Uterus (tissue), 3 donors: ENCODE measurements at regions not wholly inside any gene's neighbourhood (a gene's known extent, or its start where the extent isn't known, plus 50 kb on each side); places are given as distances from the start of the nearest gene placed in this dataset.
A peak's percentile ranks its signal among the peaks of the same experiment; 100 is the strongest.

ENCODE experiments used
- DNase-seq, 2 donors: peaks; one replicate each; pipeline ENCODE4 v3.0.0-alpha.2; 2019 to 2020
- H3K27ac ChIP-seq, 2 donors: fragments of 200-600 bp; sonication (generic); 1 replicate in 1 of 2; 2 replicates in 1 of 2; pipeline ENCODE4 v1.5.1; 2016 to 2018
- H3K27me3 ChIP-seq, 2 donors: fragments of 200-600 bp; sonication (generic); one replicate each; pipeline ENCODE4 v1.5.1; 2018 to 2019; ENCODE audit warnings: control low read depth in 1 of 2
- H3K36me3 ChIP-seq, 2 donors: fragments of 200-600 bp; sonication (generic); one replicate each; pipeline ENCODE4 v1.5.1; 2019; ENCODE audit warnings: control low read depth in 1 of 2
- H3K4me1 ChIP-seq, 2 donors: fragments of 200-600 bp; sonication (generic); one replicate each; pipeline ENCODE4 v1.5.1; 2018 to 2019; ENCODE audit warnings: control low read depth in 1 of 2
- H3K4me3 ChIP-seq, 2 donors: fragments of 200-600 bp; sonication (generic); 1 replicate in 1 of 2; 2 replicates in 1 of 2; pipeline ENCODE4 v1.5.1; 2018 to 2019; ENCODE audit warnings: mild to moderate bottlenecking in 1 of 2
- H3K9me3 ChIP-seq, 2 donors: fragments of 200-600 bp; sonication (generic); one replicate each; pipeline ENCODE4 v1.5.1; 2019; ENCODE audit warnings: control low read depth in 1 of 2
- CTCF ChIP-seq, 4 experiments: fragments of 200-600 bp in 2 of 4; fragments of 450-650 bp in 2 of 4; sonication (generic) in 2 of 4; IDR thresholded peaks; one replicate each; pipeline ENCODE4 v1.5.1; 2016 to 2019; ENCODE audit warnings: antibody characterized with exemption in 4 of 4, mild to moderate bottlenecking in 2 of 4, moderate library complexity in 1 of 4
- POLR2A ChIP-seq, 2 donors: fragments of 450-650 bp; IDR thresholded peaks; one replicate each; pipeline ENCODE4 v1.6.1; 2016; ENCODE audit warnings: antibody characterized with exemption in 2 of 2, mild to moderate bottlenecking in 1 of 2, moderate library complexity in 1 of 2
- intact Hi-C: fragments of 100-400 bp; cut with DNase I; formaldehyde crosslinking; loops from one replicate; pipeline ENCODE4 v1.15.1; 2023; ENCODE audit warnings: low total_unique reads
- donor health status: DM: yes; HTN: yes; CAD: no.

GRCh38 chrX:10833299-10834169 lies 213.1 kb upstream of the MID1 start:
- peak; percentile 24 to 56 for DNase-seq
- Histone ChIP-seq H3K27me3 (no peaks in the 10 kb centered on the region), H3K4me1 (no peaks in the 10 kb centered on the region), H3K9me3 (no peaks in the 10 kb centered on the region), H3K36me3 (no peaks in the 10 kb centered on the region), H3K4me3 (peak overlapping the region in 1 of 2 donors; percentile 27), H3K27ac (peak overlapping the region; percentile 39 to 68)
- intact Hi-C loops, result no loop called here
- TF ChIP-seq CTCF (IDR thresholded peaks at IDR 0.05) (no peak), POLR2A (IDR thresholded peaks at IDR 0.05) (no peak)

- no peak overlapping the region for H3K27ac ChIP-seq
- no peak overlapping the region for H3K4me3 ChIP-seq
- intact Hi-C loops, result no loop called here
- no peaks in the 10 kb centered on the region for H3K9me3 ChIP-seq
- DNase-seq, result no peak
- TF ChIP-seq CTCF (IDR thresholded peaks at IDR 0.05) (no peak), POLR2A (IDR thresholded peaks at IDR 0.05) (no peak)
- no peaks in the 10 kb centered on the region for H3K36me3 ChIP-seq
- no peaks in the 10 kb centered on the region for H3K4me1 ChIP-seq
- no peaks in the 10 kb centered on the region for H3K27me3 ChIP-seq
Measured at GRCh38 chrX:10841579-10841978, 221.2 kb upstream of the MID1 start.

- Histone ChIP-seq H3K36me3 (no peaks in the 10 kb centered on the region), H3K27me3 (no peaks in the 10 kb centered on the region), H3K27ac (no peak overlapping the region), H3K4me3 (no peak overlapping the region), H3K9me3 (no peaks in the 10 kb centered on the region), H3K4me1 (no peaks in the 10 kb centered on the region)
- TF ChIP-seq POLR2A (IDR thresholded peaks at IDR 0.05), result no peak
- TF ChIP-seq CTCF (IDR thresholded peaks at IDR 0.05), result no peak
- no peak for DNase-seq
- intact Hi-C loops, result no loop called here
Measured at GRCh38 chrX:10842646-10843045, 222.3 kb upstream of the MID1 start.

GRCh38 chrX:10847333-10847732 lies 226.9 kb upstream of the MID1 start:
- Histone ChIP-seq H3K36me3 (no peaks in the 10 kb centered on the region), H3K27ac (no peak overlapping the region), H3K4me1 (no peaks in the 10 kb centered on the region), H3K27me3 (no peaks in the 10 kb centered on the region), H3K4me3 (no peak overlapping the region), H3K9me3 (no peaks in the 10 kb centered on the region)
- intact Hi-C loops, result no loop called here
- TF ChIP-seq POLR2A (IDR thresholded peaks at IDR 0.05) (no peak), CTCF (IDR thresholded peaks at IDR 0.05) (no peak)
- DNase-seq, result no peak

- H3K36me3 ChIP-seq, result no peaks in the 10 kb centered on the region
- TF ChIP-seq POLR2A (IDR thresholded peaks at IDR 0.05) (no peak), CTCF (IDR thresholded peaks at IDR 0.05) (no peak)
- intact Hi-C loops, result no loop called here
- no peak overlapping the region for H3K4me3 ChIP-seq
- DNase-seq, result no peak
- no peaks in the 10 kb centered on the region for H3K9me3 ChIP-seq
- H3K4me1 ChIP-seq, result no peaks in the 10 kb centered on the region
- H3K27me3 ChIP-seq, result no peaks in the 10 kb centered on the region
- H3K27ac ChIP-seq, result no peak overlapping the region
Measured at GRCh38 chrX:10851809-10852208, 231.4 kb upstream of the MID1 start.
